GM21526 (cell line): ENCODE measurements at regions not wholly inside any gene's neighbourhood (a gene's known extent, or its start where the extent isn't known, plus 50 kb on each side); places are given as distances from the start of the nearest gene placed in this dataset.

Source experiments
- ATAC-seq: cut with Tn5 transposase; IDR thresholded peaks from one replicate; pipeline ENCODE4 v1.9.1; 2021; ENCODE audit warnings: moderate library complexity; ENCODE audit not compliant: unreplicated experiment, low FRiP score

- ATAC-seq = no peak
These were observed 675.5 kb upstream of the SLC8A1 start for GRCh38 chr2:41127351-41127750.

- no peak for ATAC-seq
These were observed 678.1 kb upstream of the SLC8A1 start for GRCh38 chr2:41129988-41130387.

- ATAC-seq = no peak
These were observed 685.1 kb upstream of the SLC8A1 start for GRCh38 chr2:41137031-41137430.

- no peak for ATAC-seq
These were observed 689.4 kb upstream of the SLC8A1 start for GRCh38 chr2:41141146-41141791.

GRCh38 chr2:41142478-41142877, 690.6 kb upstream of the SLC8A1 start:
- no peak for ATAC-seq

GRCh38 chr2:41145066-41145465, 693.2 kb upstream of the SLC8A1 start:
- ATAC-seq = no peak

GRCh38 chr2:41149054-41149453, 697.2 kb upstream of the SLC8A1 start:
- no peak for ATAC-seq

GRCh38 chr2:41151746-41152145, 699.9 kb upstream of the SLC8A1 start:
- no peak for ATAC-seq

GRCh38 chr2:41152318-41152717, 700.4 kb upstream of the SLC8A1 start:
- ATAC-seq = no peak

- ATAC-seq = no peak
These were observed 708.5 kb upstream of the SLC8A1 start for GRCh38 chr2:41160439-41160838.

- no peak for ATAC-seq
These were observed 715.1 kb upstream of the SLC8A1 start for GRCh38 chr2:41167014-41167413.

- no peak for ATAC-seq
These were observed 717.9 kb upstream of the SLC8A1 start for GRCh38 chr2:41169744-41170143.

- no peak for ATAC-seq
These were observed 718.7 kb upstream of the SLC8A1 start for GRCh38 chr2:41170589-41170988.

- no peak for ATAC-seq
These were observed 728.5 kb upstream of the SLC8A1 start for GRCh38 chr2:41180387-41180786.

GRCh38 chr2:41182961-41183360, 731.1 kb upstream of the SLC8A1 start:
- no peak for ATAC-seq

- no peak for ATAC-seq
These were observed 735.7 kb upstream of the SLC8A1 start for GRCh38 chr2:41187376-41188122.

- no peak for ATAC-seq
These were observed 742.3 kb upstream of the SLC8A1 start for GRCh38 chr2:41194230-41194629.

GRCh38 chr2:41197781-41198180, 745.9 kb upstream of the SLC8A1 start:
- ATAC-seq = no peak

- no peak for ATAC-seq
These were observed 747.4 kb upstream of the SLC8A1 start for GRCh38 chr2:41199334-41199733.

GRCh38 chr2:41204315-41204714, 752.4 kb upstream of the SLC8A1 start:
- no peak for ATAC-seq

- ATAC-seq = no peak
These were observed 754.1 kb upstream of the SLC8A1 start for GRCh38 chr2:41206004-41206403.

GRCh38 chr2:41207578-41207977, 755.7 kb upstream of the SLC8A1 start:
- ATAC-seq = no peak
